ENCODE measurements at regions not wholly inside any gene's neighbourhood (a gene's known extent, or its start where the extent isn't known, plus 50 kb on each side); places are given as distances from the start of the nearest gene placed in this dataset.
A peak's percentile ranks its signal among the peaks of the same experiment; 100 is the strongest.

DNA sequence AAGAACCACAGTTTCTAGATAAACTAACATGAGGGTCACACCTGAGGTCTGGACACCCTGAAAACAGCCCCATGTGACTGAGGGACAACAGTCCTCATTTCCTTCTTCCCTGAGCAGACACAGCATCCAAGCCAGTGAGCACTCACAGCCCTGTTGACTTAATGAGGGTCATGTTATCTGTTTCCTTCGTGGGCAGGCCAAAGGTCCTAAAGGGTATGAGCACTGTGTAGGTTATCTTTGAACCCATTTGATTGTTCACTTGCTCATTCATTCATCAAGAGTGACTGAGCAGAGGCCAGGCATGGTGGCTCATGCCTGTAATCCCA is 170.7 kb upstream of the B3GAT1 start:
- Histone ChIP-seq H3K79me2 (ENCODE audit: insufficient read depth, low read length) (no peaks in the 10 kb centered on the region), H3K23ac (ENCODE audit: insufficient read length, low read depth, low read length) (no peak overlapping the region), H3K4me2 (ENCODE audit: insufficient read depth, insufficient read length, low read length) (no peak overlapping the region), H3T11ph (ENCODE audit: low read length) (no peak overlapping the region), H3K18ac (ENCODE audit: insufficient read length, low read depth, low read length) (no peak overlapping the region), H3K9ac (ENCODE audit: extremely low read depth, insufficient read length, low read length) (no peak overlapping the region), H3K9me3 (ENCODE audit: control insufficient read depth, low read depth, low read length) (no peaks in the 10 kb centered on the region), H2BK20ac (ENCODE audit: low read depth, low read length, poor library complexity, severe bottlenecking) (no peak overlapping the region), H4K8ac (replicated peaks; ENCODE audit: insufficient read length, low read depth, low read length) (no peak overlapping the region), H3K23me2 (ENCODE audit: insufficient read length, low read depth, low read length, poor library complexity, severe bottlenecking) (no peaks in the 10 kb centered on the region), H2BK5ac (ENCODE audit: insufficient read length, low read length) (no peak overlapping the region), H3K27me3 (ENCODE audit: insufficient read depth, low read length) (no peaks in the 10 kb centered on the region), H2AK5ac (ENCODE audit: insufficient read length, low read length) (no peak overlapping the region), H3K14ac (ENCODE audit: insufficient read depth, low read length) (no peak overlapping the region), H2AFZ (ENCODE audit: low read length) (no peak overlapping the region), H2BK15ac (ENCODE audit: low read depth, low read length) (no peak overlapping the region), H3K4ac (ENCODE audit: low read depth, low read length) (no peak overlapping the region), H3K27ac (ENCODE audit: insufficient read length, low read depth, low read length) (no peak overlapping the region), H3K56ac (ENCODE audit: insufficient read length, low read depth, low read length) (no peak overlapping the region), H4K5ac (ENCODE audit: insufficient read length, low read depth, low read length) (no peak overlapping the region), H2BK120ac (ENCODE audit: low read depth, low read length, poor library complexity, severe bottlenecking) (no peak overlapping the region), H4K91ac (ENCODE audit: insufficient read length, low read depth, low read length) (no peak overlapping the region), H3K79me1 (ENCODE audit: insufficient read depth, low read depth, low read length, poor library complexity, severe bottlenecking) (no peaks in the 10 kb centered on the region), H4K20me1 (ENCODE audit: control insufficient read depth, insufficient read depth, insufficient read length) (no peaks in the 10 kb centered on the region), H3K4me1 (ENCODE audit: insufficient read depth, low read length) (no peaks in the 10 kb centered on the region), H2BK12ac (ENCODE audit: insufficient read length, low read depth, low read length) (no peak overlapping the region)
- DNase-seq, result peak; percentile 7
- H3K4me3 Mint-ChIP-seq, result no peak overlapping the region
- H3K9me3 Mint-ChIP-seq, result no peaks in the 10 kb centered on the region; a peak in 1 of 5 replicates
- H3K27ac Mint-ChIP-seq, result no peak overlapping the region
- peaks cover 19% of the 10 kb centered on the region for H3K27me3 Mint-ChIP-seq (ENCODE audit: low read depth)
- no peaks in the 10 kb centered on the region for H3K36me3 Mint-ChIP-seq (ENCODE audit: insufficient read depth in 1 of 3, low read depth in 3 of 3)
- no CpG with 5 or more reads among the region's 1 CpG for WGBS (ENCODE audit: extremely low coverage, insufficient read length, low lambda C conversion rate)
- TF ChIP-seq, protein P1, sequence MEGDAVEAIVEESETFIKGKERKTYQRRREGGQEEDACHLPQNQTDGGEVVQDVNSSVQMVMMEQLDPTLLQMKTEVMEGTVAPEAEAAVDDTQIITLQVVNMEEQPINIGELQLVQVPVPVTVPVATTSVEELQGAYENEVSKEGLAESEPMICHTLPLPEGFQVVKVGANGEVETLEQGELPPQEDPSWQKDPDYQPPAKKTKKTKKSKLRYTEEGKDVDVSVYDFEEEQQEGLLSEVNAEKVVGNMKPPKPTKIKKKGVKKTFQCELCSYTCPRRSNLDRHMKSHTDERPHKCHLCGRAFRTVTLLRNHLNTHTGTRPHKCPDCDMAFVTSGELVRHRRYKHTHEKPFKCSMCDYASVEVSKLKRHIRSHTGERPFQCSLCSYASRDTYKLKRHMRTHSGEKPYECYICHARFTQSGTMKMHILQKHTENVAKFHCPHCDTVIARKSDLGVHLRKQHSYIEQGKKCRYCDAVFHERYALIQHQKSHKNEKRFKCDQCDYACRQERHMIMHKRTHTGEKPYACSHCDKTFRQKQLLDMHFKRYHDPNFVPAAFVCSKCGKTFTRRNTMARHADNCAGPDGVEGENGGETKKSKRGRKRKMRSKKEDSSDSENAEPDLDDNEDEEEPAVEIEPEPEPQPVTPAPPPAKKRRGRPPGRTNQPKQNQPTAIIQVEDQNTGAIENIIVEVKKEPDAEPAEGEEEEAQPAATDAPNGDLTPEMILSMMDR (conservative IDR thresholded peaks at IDR 0.05), result no peak
- H3K4me1 Mint-ChIP-seq, result peaks cover 11 to 41% of the 10 kb centered on the region in 2 experiments
